ENCODE measurements at regions not wholly inside any gene's neighbourhood (a gene's known extent, or its start where the extent isn't known, plus 50 kb on each side); places are given as distances from the start of the nearest gene placed in this dataset.

GRCh38 chr21:41633627-41634026, 125.7 kb upstream of the TMPRSS2 start:
- peaks cover 9% of the 10 kb centered on the region for H3K9me3 Mint-ChIP-seq (ENCODE audit: low read depth)
- H3K27me3 Mint-ChIP-seq: peaks cover 15% of the 10 kb centered on the region
- TF ChIP-seq CTCF (IDR thresholded peaks at IDR 0.05; ENCODE audit: unreplicated experiment): no peak
- no peak for DNase-seq (ENCODE audit: low spot score, unreplicated experiment)
- peaks cover 11% of the 10 kb centered on the region for H3K4me1 Mint-ChIP-seq (ENCODE audit: low read depth)
- H3K4me3 Mint-ChIP-seq (ENCODE audit: low read depth): no peak overlapping the region
- no peak overlapping the region for H3K27ac Mint-ChIP-seq
- no peaks in the 10 kb centered on the region for H3K36me3 Mint-ChIP-seq (ENCODE audit: insufficient read depth)

GRCh38 chr21:41632748-41633475, 125.0 kb upstream of the TMPRSS2 start:
- Mint-ChIP-seq H3K27ac (no peak overlapping the region), H3K36me3 (ENCODE audit: insufficient read depth) (no peaks in the 10 kb centered on the region), H3K4me3 (ENCODE audit: low read depth) (no peak overlapping the region), H3K4me1 (ENCODE audit: low read depth) (peaks cover 11% of the 10 kb centered on the region), H3K27me3 (peaks cover 14% of the 10 kb centered on the region), H3K9me3 (ENCODE audit: low read depth) (peaks cover 6% of the 10 kb centered on the region)
- TF ChIP-seq CTCF (IDR thresholded peaks at IDR 0.05; ENCODE audit: unreplicated experiment): no peak
- no peak for DNase-seq (ENCODE audit: low spot score, unreplicated experiment)

GRCh38 chr21:41631564-41632461, 123.9 kb upstream of the TMPRSS2 start:
- H3K27me3 Mint-ChIP-seq: peaks cover 11% of the 10 kb centered on the region
- peaks cover 6% of the 10 kb centered on the region for H3K9me3 Mint-ChIP-seq (ENCODE audit: low read depth)
- TF ChIP-seq CTCF (IDR thresholded peaks at IDR 0.05; ENCODE audit: unreplicated experiment): no peak
- peaks cover 11% of the 10 kb centered on the region for H3K4me1 Mint-ChIP-seq (ENCODE audit: low read depth)
- no peak for DNase-seq (ENCODE audit: low spot score, unreplicated experiment)
- H3K4me3 Mint-ChIP-seq (ENCODE audit: low read depth): no peak overlapping the region
- no peaks in the 10 kb centered on the region for H3K36me3 Mint-ChIP-seq (ENCODE audit: insufficient read depth)
- no peak overlapping the region for H3K27ac Mint-ChIP-seq

- no peak for DNase-seq (ENCODE audit: low spot score, unreplicated experiment)
- peaks cover 11% of the 10 kb centered on the region for H3K27me3 Mint-ChIP-seq
- H3K9me3 Mint-ChIP-seq (ENCODE audit: low read depth): peaks cover 6% of the 10 kb centered on the region
- H3K27ac Mint-ChIP-seq: no peak overlapping the region
- no peak overlapping the region for H3K4me3 Mint-ChIP-seq (ENCODE audit: low read depth)
- no peak for TF ChIP-seq CTCF (IDR thresholded peaks at IDR 0.05; ENCODE audit: unreplicated experiment)
- no peaks in the 10 kb centered on the region for H3K36me3 Mint-ChIP-seq (ENCODE audit: insufficient read depth)
- H3K4me1 Mint-ChIP-seq (ENCODE audit: low read depth): peaks cover 11% of the 10 kb centered on the region
Observed at GRCh38 chr21:41630917-41631316, 123.0 kb upstream of the TMPRSS2 start.

- Mint-ChIP-seq H3K4me1 (ENCODE audit: low read depth) (peaks cover 11% of the 10 kb centered on the region), H3K9me3 (ENCODE audit: low read depth) (peaks cover 3% of the 10 kb centered on the region), H3K27ac (no peak overlapping the region), H3K27me3 (peaks cover 8% of the 10 kb centered on the region), H3K36me3 (ENCODE audit: insufficient read depth) (no peaks in the 10 kb centered on the region), H3K4me3 (ENCODE audit: low read depth) (no peak overlapping the region)
- TF ChIP-seq CTCF (IDR thresholded peaks at IDR 0.05; ENCODE audit: unreplicated experiment): no peak
- DNase-seq (ENCODE audit: low spot score, unreplicated experiment): no peak
Observed at GRCh38 chr21:41630249-41630648, 122.3 kb upstream of the TMPRSS2 start.
